ENCODE measurements at regions not wholly inside any gene's neighbourhood (a gene's known extent, or its start where the extent isn't known, plus 50 kb on each side); places are given as distances from the start of the nearest gene placed in this dataset.
"Not testable (repeated sequence)": the region's sequence is repeated elsewhere in the genome, so short reads cannot be mapped to it uniquely, and the experiment has no call there.

GRCh38 chr4:10828918-10829538, 144.5 kb upstream of the CLNK start:
- ATAC-seq; POLR2A ChIA-PET; RAD21 ChIA-PET (ENCODE audit: low non-redundant PET in 1 of 2, low total read pairs in 2 of 2, uncharacterized antibody in 2 of 2, unreplicated experiment in 2 of 2); H2AFZ ChIP-seq (ENCODE audit: low read depth, low read length, poor library complexity, severe bottlenecking); DNase-seq (ENCODE audit: low read depth, low spot score); H3K9me2 ChIP-seq (ENCODE audit: insufficient read depth); H3K27me3 ChIP-seq (ENCODE audit: insufficient read depth, low read length); intact Hi-C loops (cut with micrococcal nuclease); H3K36me3 ChIP-seq (ENCODE audit: control insufficient read depth in 1 of 2, insufficient read depth in 2 of 2, low read length in 2 of 2); CTCF ChIA-PET; H3K9me3 ChIP-seq (ENCODE audit: control insufficient read depth in 1 of 2, insufficient read depth in 1 of 2, low read depth in 1 of 2, low read length in 2 of 2); H4K20me1 ChIP-seq (ENCODE audit: insufficient read depth); H3K9ac ChIP-seq (ENCODE audit: low read length); H3K27ac ChIP-seq (ENCODE audit: low read depth, low read length); H3K79me2 ChIP-seq (ENCODE audit: insufficient read depth, low read length); H3K4me1 ChIP-seq (ENCODE audit: control insufficient read depth in 1 of 2, insufficient read depth in 2 of 2, low read length in 2 of 2): not testable (repeated sequence)
- H3K4me2 ChIP-seq (ENCODE audit: low read length): peak overlapping the region; percentile 43
- TSS peak; percentile 61 for BruUV-seq (replicated peaks)
- H3K4me3 ChIP-seq (replicated peaks in 1 of 2; ENCODE audit: low read depth in 1 of 2, low read length in 2 of 2): peak overlapping the region; percentile 41 to 47

DNA sequence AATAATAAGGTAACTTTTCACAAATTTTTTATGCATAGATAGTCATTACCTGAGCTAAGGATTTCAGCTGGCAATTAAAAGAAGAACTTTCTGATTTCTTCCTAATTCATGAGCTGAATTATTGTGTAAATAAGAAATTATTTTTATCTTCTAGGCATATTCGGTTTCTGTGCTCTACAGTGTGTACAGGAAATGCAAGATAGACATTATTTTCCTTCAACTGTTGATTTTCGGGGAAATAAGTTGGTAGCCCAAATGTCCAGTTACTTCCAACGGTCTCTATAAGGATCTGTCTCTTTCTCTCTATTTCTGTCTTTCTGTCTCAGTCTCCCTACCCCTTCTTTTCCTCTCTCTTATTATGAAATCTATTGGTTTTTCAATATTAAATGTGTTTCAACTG, 137.3 kb upstream of the CLNK start:
- ChIA-PET CTCF (no interaction called here), RAD21 (ENCODE audit: low non-redundant PET in 1 of 2, low total read pairs in 2 of 2, uncharacterized antibody in 2 of 2, unreplicated experiment in 2 of 2) (no interaction called here), POLR2A (no interaction called here)
- no peaks in the 10 kb centered on the region for H3K79me2 ChIP-seq (ENCODE audit: insufficient read depth, low read length)
- H2AFZ ChIP-seq (ENCODE audit: low read depth, low read length, poor library complexity, severe bottlenecking): no peak overlapping the region
- H3K9me3 ChIP-seq (ENCODE audit: control insufficient read depth in 1 of 2, insufficient read depth in 1 of 2, low read depth in 1 of 2, low read length in 2 of 2): no peaks in the 10 kb centered on the region
- H3K27ac ChIP-seq (ENCODE audit: low read depth, low read length): no peak overlapping the region
- no TSS peak for BruUV-seq (replicated peaks)
- ATAC-seq (no peak), DNase-seq (ENCODE audit: low read depth, low spot score) (no peak)
- intact Hi-C loops (cut with micrococcal nuclease): no loop called here
- no peak overlapping the region for H3K4me2 ChIP-seq (ENCODE audit: low read length)
- H3K9me2 ChIP-seq (ENCODE audit: insufficient read depth): no peaks in the 10 kb centered on the region
- H4K20me1 ChIP-seq (ENCODE audit: insufficient read depth): no peaks in the 10 kb centered on the region
- no peak for TF ChIP-seq SIN3A (IDR thresholded peaks at IDR 0.05; ENCODE audit: low read depth)
- no peaks in the 10 kb centered on the region for H3K27me3 ChIP-seq (ENCODE audit: insufficient read depth, low read length)
- no peak overlapping the region for H3K9ac ChIP-seq (ENCODE audit: low read length)
- no peak overlapping the region for H3K4me3 ChIP-seq (replicated peaks in 1 of 2; ENCODE audit: low read depth in 1 of 2, low read length in 2 of 2)
- no peaks in the 10 kb centered on the region for H3K36me3 ChIP-seq (ENCODE audit: control insufficient read depth in 1 of 2, insufficient read depth in 2 of 2, low read length in 2 of 2)
- no peaks in the 10 kb centered on the region for H3K4me1 ChIP-seq (ENCODE audit: control insufficient read depth in 1 of 2, insufficient read depth in 2 of 2, low read length in 2 of 2)

DNA sequence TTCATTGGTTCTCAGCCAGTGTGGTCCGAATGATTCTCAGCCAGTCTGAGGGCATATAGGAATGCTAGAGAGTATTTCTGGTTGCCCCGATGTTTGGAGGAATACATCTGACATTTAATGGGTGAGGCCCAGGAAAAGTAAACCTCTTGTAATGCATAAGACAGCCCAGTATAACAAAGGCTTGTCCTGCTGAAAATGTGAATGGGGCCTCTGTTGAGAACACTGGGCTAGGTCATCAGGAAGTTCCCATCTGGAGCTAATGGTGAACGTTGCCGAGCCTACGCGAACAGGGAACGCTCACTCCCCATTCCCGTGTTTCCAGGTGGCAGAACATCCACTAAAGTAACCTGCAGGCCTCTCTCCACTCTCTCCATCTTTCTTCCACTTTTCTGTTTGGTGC, 132.0 kb upstream of the CLNK start:
- no peak overlapping the region for H3K9ac ChIP-seq (ENCODE audit: low read length)
- ATAC-seq (no peak), DNase-seq (ENCODE audit: low read depth, low spot score) (no peak)
- no peaks in the 10 kb centered on the region for H4K20me1 ChIP-seq (ENCODE audit: insufficient read depth)
- no peaks in the 10 kb centered on the region for H3K9me2 ChIP-seq (ENCODE audit: insufficient read depth)
- no TSS peak for BruUV-seq (replicated peaks)
- H3K4me3 ChIP-seq (replicated peaks in 1 of 2; ENCODE audit: low read depth in 1 of 2, low read length in 2 of 2): no peak overlapping the region
- no peak overlapping the region for H3K27ac ChIP-seq (ENCODE audit: low read depth, low read length)
- no peak overlapping the region for H2AFZ ChIP-seq (ENCODE audit: low read depth, low read length, poor library complexity, severe bottlenecking)
- POLR2A ChIA-PET: no interaction called here
- intact Hi-C loops (cut with micrococcal nuclease): no loop called here
- H3K4me2 ChIP-seq (ENCODE audit: low read length): no peak overlapping the region
- H3K27me3 ChIP-seq (ENCODE audit: insufficient read depth, low read length): no peaks in the 10 kb centered on the region
- no peaks in the 10 kb centered on the region for H3K79me2 ChIP-seq (ENCODE audit: insufficient read depth, low read length)
- H3K36me3 ChIP-seq (ENCODE audit: control insufficient read depth in 1 of 2, insufficient read depth in 2 of 2, low read length in 2 of 2): no peaks in the 10 kb centered on the region
- H3K9me3 ChIP-seq (ENCODE audit: control insufficient read depth in 1 of 2, insufficient read depth in 1 of 2, low read depth in 1 of 2, low read length in 2 of 2): no peaks in the 10 kb centered on the region
- no peaks in the 10 kb centered on the region for H3K4me1 ChIP-seq (ENCODE audit: control insufficient read depth in 1 of 2, insufficient read depth in 2 of 2, low read length in 2 of 2)
- CTCF ChIA-PET: no interaction called here
- RAD21 ChIA-PET (ENCODE audit: low non-redundant PET in 1 of 2, low total read pairs in 2 of 2, uncharacterized antibody in 2 of 2, unreplicated experiment in 2 of 2): no interaction called here
- TF ChIP-seq EZH2phosphoT487 (IDR thresholded peaks at IDR 0.05; ENCODE audit: borderline replicate concordance): no peak
- TF ChIP-seq REST (IDR thresholded peaks at IDR 0.05; ENCODE audit: low read depth): no peak
- no peak for TF ChIP-seq CTCF (IDR thresholded peaks at IDR 0.05 in 2 of 3, conservative IDR thresholded peaks at IDR 0.05 in 1 of 3; ENCODE audit: borderline replicate concordance in 1 of 3, insufficient read depth in 1 of 3, low read depth in 2 of 3, low read length in 2 of 3)
- no peak for TF ChIP-seq CBX3 (IDR thresholded peaks at IDR 0.05; ENCODE audit: low read depth)
- no peak for TF ChIP-seq ZFX (IDR thresholded peaks at IDR 0.05)
- TF ChIP-seq SIN3A (IDR thresholded peaks at IDR 0.05; ENCODE audit: low read depth): no peak
- no peak for TF ChIP-seq POLR2A (IDR thresholded peaks at IDR 0.05; ENCODE audit: borderline replicate concordance, extremely low read depth, insufficient read depth, insufficient read length)
- TF ChIP-seq SRF (IDR thresholded peaks at IDR 0.05; ENCODE audit: low read depth): no peak
- TF ChIP-seq POLR2AphosphoS5 (IDR thresholded peaks at IDR 0.05; ENCODE audit: low read depth, low read length): no peak
